ELF-1 (cell line): ENCODE measurements at regions not wholly inside any gene's neighbourhood (a gene's known extent, or its start where the extent isn't known, plus 50 kb on each side); places are given as distances from the start of the nearest gene placed in this dataset.
A peak's percentile ranks its signal among the peaks of the same experiment; 100 is the strongest.
"Not testable (repeated sequence)": the region's sequence is repeated elsewhere in the genome, so short reads cannot be mapped to it uniquely, and the experiment has no call there.

Experiments used
- DNase-seq: peaks from one replicate; pipeline ENCODE4 v3.0.0-alpha.2; 2016; ENCODE audit warnings: low read depth, low spot score

- no peak for DNase-seq
Measured at GRCh38 chr16:10232757-10233156, 50.5 kb upstream of the GRIN2A start.

- no peak for DNase-seq
Measured at GRCh38 chr16:10239640-10240039, 57.4 kb upstream of the GRIN2A start.

GRCh38 chr16:10240854-10241613 is 58.8 kb upstream of the GRIN2A start:
- peak; percentile 32 for DNase-seq

- no peak for DNase-seq
Measured at GRCh38 chr16:10242097-10242496, 59.9 kb upstream of the GRIN2A start.

GRCh38 chr16:10242916-10243315 is 60.7 kb upstream of the GRIN2A start:
- DNase-seq, result no peak

- DNase-seq, result peak; percentile 33
Measured at GRCh38 chr16:10245002-10245401, 62.8 kb upstream of the GRIN2A start.

- peak; percentile 29 for DNase-seq
Measured at GRCh38 chr16:10250137-10250828, 68.1 kb upstream of the GRIN2A start.

- no peak for DNase-seq
Measured at GRCh38 chr16:10252155-10252554, 69.9 kb upstream of the GRIN2A start.

GRCh38 chr16:10253409-10253808 is 71.2 kb upstream of the GRIN2A start:
- DNase-seq, result no peak

- no peak for DNase-seq
Measured at GRCh38 chr16:10255728-10256127, 73.5 kb upstream of the GRIN2A start.

- peak; percentile 70 for DNase-seq
Measured at GRCh38 chr16:10256784-10257641, 74.8 kb upstream of the GRIN2A start.

- DNase-seq, result not testable (repeated sequence)
Measured at GRCh38 chr16:10257642-10258251, 75.5 kb upstream of the GRIN2A start.

- DNase-seq, result peak; percentile 27
Measured at GRCh38 chr16:10258930-10259603, 76.8 kb upstream of the GRIN2A start.

- no peak for DNase-seq
Measured at GRCh38 chr16:10261077-10261476, 78.8 kb upstream of the GRIN2A start.

- peak; percentile 44 for DNase-seq
Measured at GRCh38 chr16:10261526-10261925, 79.3 kb upstream of the GRIN2A start.

- no peak for DNase-seq
Measured at GRCh38 chr16:10262377-10263132, 80.3 kb upstream of the GRIN2A start.

GRCh38 chr16:10265770-10266615 is 83.8 kb upstream of the GRIN2A start:
- no peak for DNase-seq

- no peak for DNase-seq
Measured at GRCh38 chr16:10266809-10267208, 84.6 kb upstream of the GRIN2A start.

- DNase-seq, result no peak
Measured at GRCh38 chr16:10269632-10270031, 87.4 kb upstream of the GRIN2A start.
